ENCODE measurements at regions not wholly inside any gene's neighbourhood (a gene's known extent, or its start where the extent isn't known, plus 50 kb on each side); places are given as distances from the start of the nearest gene placed in this dataset.

DNA sequence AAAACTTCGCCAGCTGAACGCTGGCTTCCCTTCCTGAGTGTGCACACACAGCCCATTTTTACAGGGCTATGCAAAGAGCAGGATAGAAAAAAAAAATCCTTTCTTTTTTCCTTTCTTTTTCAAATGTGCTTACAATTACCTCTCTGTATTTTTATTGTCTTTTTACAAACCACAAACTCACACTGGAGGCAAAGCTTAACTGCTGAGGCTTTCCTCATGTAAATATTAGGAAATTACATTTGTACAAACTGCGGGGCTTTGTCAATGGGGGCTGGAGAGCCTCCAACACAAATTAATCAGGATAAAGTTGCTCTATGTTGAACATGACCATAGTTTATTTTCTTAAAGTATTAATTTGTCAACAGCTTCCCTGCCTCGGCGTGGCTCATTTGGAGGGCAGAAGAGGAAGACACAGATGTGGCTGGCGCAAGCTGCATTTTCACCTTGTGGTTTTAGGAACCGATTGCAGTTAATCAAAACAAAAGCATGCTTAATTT lies 411.7 kb upstream of the MKI67 start:
- CTCF ChIA-PET: no interaction called here
- POLR2A ChIA-PET: no interaction called here

DNA sequence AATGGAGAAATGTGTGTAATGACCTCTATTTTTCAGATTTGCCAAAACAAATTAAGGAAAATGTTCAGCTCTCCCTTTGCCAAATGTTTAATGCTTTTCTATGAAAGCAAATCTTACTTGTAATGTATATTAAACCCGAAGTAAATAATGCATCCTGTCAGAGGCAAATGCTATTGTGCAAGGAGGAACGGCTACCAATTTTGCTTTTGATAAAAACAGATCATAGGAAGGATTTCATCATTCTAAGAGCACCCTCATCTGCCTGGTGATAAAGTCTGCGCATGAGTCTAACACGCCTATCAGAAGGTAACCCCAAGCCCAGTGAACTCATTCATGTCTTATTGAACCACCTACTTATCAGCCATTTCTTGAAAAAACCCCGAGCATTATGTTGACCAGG lies 412.4 kb upstream of the MKI67 start:
- ChIA-PET POLR2A (no interaction called here), CTCF (no interaction called here)

DNA sequence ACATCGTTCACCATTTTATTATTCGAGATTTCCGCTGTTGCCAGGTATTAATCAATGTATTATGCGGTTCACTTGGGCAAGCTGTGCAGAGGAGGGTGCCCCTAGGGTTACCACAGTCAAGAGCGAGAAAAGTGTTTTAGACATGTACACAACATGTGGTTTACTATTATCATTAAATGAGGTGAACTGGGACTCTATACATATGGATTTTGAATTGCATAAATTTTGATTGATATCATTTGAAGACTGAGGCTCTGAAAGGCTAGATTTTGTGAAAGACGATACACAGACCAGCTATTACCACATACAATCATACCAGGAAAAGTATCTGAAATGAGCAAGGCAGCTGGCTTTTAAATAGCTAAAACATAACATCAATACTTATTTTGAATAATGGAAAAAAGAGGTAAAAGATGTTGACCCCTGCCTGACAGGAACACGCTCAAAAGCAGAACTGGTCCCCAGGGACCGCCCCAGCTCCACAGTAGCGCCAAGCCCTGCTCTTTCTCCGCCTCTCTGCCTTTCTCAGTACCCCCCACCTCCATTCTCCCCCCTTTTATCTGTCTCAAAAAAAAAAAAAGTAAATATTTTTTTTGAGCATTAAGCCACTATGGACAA lies 413.4 kb upstream of the MKI67 start:
- CTCF ChIA-PET: no interaction called here
- POLR2A ChIA-PET: no interaction called here

DNA sequence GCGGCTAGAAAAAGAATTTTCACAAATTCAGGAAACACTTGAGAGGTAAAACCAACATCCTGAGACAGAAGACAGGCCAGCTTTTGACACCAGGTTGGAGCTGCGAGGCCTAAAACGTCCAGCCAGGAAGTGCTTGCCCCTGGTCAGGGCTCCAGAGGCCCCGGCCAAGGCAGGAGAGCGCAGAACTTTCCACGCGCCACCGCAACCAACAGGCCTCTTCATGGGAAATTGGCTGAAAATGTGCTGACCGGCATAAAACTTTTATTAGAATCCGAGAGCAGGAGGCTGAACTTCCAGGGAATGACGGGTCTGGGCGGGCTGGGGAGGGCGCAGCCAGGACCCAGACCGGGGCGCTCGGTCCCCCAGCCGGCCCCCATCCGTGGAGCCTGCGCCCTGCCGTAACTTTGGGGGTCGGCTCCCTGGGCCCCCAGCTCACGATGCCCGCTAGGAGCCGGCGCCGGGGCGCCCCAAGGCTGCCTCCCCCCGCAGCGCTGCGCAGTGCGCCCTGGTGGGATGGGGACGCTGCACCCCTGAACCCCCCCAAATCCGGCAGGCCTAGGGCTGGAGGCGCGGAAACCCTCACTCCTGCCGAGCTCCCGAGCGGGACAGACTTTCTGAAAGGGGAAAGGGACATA lies 414.0 kb upstream of the MKI67 start:
- CTCF ChIA-PET: no interaction called here
- POLR2A ChIA-PET: no interaction called here

DNA sequence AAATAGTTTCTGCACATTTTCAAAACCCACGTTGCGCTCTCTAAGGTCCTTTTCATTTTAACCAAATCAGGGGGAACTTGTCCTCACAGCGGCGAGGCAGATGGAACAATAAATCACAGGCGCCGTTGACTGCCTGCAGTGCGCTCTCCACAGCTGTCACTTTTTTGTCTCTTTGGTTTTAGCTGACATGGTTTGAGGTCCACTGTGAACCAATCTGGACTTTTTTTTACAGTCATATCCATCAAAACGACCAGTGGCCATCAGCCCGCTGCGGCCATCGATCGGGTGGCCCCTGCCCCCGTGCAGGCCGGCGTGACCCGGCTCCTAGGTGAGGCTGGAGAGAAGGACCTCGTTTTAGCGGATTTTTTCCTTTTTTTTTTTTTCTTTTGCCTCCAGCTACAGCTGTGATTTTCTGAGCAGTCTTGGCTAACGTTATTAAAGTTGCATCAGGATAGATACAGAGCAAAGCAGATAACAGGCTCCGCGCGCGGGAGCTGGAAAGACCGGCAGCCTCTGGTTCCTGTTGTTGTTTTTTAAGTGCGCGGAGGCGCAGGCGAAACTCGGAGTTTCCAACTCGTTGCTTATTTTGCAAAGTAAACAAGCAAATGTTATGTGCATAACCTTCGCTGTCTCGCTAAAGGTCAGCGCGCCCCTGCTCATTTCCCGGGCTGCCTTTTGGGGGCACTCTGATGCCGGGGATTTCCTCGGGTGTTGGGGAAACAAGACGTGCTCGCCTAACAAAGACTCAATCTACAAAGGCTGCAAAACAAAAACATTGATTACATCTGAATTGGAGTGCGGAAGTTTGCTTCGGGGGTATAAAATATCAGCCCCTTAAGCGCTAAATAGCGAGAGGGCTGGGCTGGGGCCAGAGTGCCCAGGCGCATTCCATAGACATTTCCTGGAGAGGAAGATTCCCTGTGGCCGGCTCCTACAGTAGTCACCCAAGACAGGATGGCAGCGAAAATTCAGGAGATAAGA lies 414.8 kb upstream of the MKI67 start:
- POLR2A ChIA-PET: no interaction called here
- CTCF ChIA-PET: no interaction called here

DNA sequence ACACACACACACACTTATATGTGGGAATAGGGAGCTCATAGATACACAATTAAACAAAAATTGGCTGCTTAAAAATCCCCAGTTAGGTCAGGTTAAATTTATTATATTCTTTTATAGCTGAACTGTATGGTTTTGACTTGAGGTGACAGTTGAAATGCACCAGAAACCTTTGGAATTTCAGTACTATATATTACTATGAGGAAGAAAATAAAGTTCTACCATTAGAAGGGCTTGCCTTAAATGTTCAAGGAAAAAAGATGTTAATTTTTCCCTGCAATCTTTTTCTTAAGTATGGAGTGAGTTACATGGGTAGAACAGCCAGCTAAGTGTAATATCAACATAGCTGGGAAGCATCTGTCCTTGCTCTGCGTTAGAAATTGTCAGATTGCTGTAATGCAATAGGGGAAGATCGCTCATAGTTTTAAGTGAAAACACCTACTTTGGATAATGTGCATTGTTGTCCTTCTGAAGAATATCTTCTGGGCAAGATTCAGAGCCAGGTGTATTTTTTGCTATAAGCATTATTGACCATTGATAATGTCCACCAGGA lies 415.8 kb upstream of the MKI67 start:
- POLR2A ChIA-PET: no interaction called here
- CTCF ChIA-PET: no interaction called here

DNA sequence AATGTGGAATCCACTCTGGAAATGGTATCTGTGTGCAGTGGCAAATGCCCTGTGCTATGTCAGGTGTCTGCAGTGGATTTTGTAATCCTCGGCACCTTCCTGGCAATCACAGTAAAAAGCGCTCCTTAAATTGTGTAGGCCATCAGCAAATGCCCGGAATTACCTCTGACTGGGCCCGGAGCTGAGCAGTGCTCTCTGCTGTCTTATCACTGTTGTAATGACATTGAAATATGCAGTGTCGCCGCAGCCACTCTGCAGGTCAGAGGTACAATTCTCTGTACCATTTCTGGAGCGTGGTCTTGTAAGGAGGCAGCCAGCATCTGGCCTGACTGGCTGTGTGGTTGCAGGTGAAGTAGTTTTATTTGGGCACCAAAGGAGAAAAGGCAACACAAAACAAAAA lies 416.4 kb upstream of the MKI67 start:
- CTCF ChIA-PET: no interaction called here
- POLR2A ChIA-PET: no interaction called here

DNA sequence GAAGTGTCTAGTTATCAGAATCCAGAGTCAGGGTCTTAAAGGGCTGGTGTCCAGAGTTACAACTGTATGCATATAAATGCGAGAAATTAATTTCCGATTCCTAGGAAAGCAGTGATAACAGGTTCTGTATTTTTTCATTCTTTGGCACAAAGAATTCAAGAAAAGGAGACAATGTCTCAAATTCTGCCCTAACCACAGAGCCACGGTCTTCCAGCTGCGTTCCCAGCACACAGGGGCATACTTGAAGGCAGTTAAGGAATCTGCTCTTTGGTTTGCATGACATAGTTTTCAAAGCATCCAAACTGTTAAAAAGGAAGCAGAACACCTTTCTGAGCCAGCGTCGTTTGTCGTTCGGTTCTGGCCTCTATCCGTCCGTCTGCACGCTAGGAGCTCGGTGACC lies 416.9 kb upstream of the MKI67 start:
- POLR2A ChIA-PET: no interaction called here
- CTCF ChIA-PET: no interaction called here

DNA sequence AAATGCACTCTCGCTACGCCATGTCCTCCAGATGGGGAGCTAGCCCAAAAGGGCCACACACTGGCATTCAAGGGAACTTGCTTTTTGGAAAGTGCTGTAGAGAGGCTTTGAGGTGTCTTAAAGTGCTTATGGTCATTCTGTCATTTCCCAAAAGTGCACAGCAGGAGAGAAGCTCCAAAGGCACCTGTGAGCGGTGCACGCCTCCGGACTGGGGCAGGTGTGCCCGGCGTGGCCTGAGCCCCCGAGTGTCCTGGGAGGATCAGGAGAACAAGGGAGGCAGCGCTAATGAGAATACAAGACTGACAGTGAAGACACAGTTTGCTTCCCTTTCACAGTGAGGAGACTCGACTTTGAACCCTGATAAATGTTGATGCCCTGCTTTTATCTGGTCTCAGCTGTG lies 419.0 kb upstream of the MKI67 start:
- CTCF ChIA-PET: no interaction called here
- POLR2A ChIA-PET: no interaction called here

DNA sequence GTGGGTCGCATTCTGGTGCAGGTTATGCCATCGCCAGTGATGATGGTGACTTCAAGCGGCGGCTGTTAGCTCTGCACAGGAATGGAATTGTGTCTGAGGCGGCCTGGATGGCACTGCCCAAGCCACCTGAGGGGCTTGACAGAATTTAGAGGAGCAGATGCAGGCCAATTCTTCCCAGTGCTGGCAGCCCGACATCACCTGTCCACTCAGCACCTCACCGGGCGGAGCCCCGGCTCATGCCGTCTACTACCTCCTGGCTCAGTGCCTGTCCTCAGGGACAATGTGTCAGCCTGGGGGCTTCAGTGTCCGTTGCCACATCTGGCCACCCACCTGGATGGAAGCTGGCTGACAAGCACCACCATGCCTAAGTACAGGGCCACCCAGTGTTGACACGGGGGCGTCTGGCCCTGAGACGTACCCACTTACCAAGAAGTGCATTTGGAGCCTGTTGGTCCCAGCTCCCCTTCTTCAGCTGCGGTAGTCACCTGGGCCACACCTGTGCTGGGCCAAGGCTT lies 420.5 kb upstream of the MKI67 start:
- ChIA-PET POLR2A (no interaction called here), CTCF (no interaction called here)

DNA sequence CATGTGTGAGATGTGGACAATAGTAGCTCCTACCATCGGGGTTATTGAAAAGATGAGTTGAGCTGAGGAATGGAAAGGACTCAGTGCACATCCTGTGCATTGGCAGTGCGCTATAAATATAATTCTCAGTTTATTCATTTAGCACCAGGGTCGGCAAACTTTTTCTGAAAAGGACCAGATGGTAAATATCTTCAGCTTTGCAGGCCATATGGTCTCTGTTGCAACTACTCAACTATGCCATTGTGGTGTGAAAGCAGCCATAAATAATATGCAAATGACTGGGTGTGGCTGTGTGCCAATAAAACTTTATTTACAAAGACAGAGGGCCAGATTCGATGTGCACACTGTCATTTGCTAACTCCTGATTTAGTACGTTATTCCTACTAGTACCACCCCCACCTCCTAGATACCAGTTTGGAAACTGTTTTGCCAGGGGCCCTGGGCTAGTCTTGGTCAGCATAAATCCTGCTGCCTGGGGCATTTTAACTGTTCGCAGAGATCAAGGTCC lies 422.9 kb upstream of the MKI67 start:
- CTCF ChIA-PET: no interaction called here

DNA sequence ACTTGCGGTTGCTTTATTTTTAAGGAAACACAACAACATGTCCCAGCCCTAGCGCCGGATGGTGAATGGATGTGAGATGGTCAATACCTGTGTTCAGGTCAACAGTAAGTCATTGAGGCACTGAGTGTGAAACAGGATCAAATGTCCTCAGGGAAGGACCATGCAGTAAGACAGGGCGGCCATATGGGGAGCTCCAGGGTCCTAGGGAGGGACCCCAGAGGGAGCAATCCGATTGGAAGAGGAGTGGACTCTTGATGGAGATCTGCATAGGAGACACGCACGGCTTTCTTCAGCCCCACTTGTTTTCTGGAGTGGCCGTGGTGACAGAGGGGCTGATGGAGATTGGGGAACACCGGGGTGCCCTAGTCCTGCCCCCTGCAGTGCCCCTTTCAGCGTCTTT lies 423.8 kb upstream of the MKI67 start:
- POLR2A ChIA-PET: no interaction called here
- CTCF ChIA-PET: no interaction called here

More for the DNA sequence above, 422.9 kb upstream of the MKI67 start:
- POLR2A ChIA-PET: no interaction called here

DNA sequence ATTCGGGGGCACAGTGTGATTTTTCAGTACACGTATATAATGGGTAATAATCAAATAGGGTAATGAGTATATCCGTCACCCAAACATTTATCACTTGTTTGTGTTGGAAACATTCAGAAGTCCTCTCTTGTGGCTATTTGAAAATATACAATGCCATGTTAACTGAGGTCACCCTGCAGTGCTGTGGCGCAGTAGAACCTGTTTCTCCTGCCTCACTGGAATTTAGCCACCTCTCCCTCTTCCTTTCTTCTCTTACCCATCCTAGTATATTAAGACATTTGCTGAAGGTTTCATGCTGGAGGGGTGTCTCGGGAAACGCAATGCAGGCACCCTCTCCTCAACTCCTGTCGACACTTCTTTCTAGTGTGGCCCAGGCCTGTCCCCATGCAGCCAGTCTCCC lies 425.3 kb upstream of the MKI67 start:
- CTCF ChIA-PET: no interaction called here
- POLR2A ChIA-PET: no interaction called here

DNA sequence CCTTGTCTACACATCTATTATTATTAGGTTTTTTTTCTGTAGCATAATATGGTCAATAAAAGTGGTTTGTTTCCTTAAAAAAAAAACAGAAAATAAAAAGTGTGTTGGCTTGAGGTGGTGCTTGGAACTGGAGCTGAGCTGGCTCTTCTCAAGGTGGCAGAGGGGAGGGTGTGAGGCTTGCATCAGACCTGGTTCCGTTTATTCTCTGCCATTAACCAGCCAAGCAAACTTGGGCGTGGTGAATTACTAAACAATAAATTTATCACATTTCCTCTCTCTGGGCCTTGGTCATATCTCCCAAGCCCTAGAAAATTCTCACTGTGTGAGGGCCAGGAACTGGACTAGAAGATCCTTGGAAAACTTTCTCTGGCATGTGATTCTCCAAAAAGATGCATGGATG lies 427.5 kb upstream of the MKI67 start:
- ChIA-PET CTCF (no interaction called here), POLR2A (no interaction called here)

DNA sequence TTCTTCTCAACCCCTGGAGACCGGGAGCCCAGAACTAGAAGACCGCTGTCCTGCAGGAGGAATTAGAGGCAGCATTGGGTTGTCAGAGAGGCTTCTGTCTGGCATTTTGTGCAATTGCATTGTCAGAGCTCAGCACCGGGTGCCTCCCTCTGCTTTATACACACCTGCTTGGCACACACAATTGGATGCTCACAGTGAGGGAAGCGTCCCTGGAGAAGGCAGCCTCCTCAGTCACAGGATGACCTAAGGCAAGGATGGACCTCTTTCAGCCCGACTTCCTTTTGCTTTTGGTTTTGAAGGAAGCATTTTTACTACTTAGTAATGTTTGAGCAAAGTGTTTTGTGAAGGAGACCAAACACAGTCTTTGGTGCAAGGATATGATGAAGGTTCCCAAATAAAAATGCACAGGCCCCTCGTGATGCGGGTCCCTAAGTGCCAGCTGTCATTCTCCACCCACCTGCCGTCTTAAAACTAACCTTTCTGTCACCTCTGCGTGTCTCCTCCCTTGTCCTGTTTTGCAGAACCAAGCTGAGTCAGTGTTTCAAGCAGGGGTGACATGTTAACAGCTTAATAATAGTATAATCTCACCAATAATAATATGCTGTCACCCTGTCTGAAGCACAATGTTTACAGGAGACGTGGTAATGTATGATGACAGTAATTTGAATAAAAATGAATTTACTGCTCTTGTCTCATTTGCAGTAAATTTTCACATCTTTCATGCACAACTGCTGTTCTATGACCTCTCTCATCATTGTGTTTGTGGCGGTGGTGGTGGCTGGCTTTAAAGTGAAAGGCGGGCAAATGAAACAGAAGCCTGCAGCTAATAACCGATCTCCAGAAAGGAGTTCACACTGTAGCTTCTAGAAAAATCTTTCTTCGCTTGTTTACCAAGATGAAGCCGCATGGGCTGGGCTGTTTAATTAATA lies 430.2 kb upstream of the MKI67 start:
- POLR2A ChIA-PET: no interaction called here
- CTCF ChIA-PET: no interaction called here

DNA sequence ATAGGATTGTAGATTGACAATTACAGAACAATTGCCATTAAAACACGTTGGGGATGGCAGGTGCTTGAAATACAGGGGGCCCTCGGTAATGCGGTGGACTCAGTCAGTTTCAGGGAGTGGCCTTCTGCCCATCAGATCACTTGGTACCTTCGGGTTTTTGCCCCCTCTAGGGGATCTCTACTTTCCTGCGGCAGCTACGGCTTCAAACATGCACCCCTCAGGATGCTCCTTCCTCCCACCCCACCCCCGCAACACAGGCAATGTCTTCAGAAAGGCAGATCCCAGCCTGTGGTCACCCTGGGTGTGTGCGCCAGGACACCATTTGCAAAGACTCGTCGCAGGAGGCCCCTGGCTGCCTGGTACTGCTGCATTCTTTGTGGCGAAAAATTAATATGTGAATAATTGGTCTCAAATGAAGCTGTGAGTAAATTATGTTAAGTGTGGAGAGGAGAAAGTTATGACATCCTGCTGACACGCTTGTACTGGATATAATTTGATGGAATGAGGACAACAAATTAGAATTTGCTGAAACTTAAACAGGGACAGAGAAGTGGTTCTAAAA lies 431.0 kb upstream of the MKI67 start:
- ChIA-PET CTCF (no interaction called here), POLR2A (no interaction called here)

DNA sequence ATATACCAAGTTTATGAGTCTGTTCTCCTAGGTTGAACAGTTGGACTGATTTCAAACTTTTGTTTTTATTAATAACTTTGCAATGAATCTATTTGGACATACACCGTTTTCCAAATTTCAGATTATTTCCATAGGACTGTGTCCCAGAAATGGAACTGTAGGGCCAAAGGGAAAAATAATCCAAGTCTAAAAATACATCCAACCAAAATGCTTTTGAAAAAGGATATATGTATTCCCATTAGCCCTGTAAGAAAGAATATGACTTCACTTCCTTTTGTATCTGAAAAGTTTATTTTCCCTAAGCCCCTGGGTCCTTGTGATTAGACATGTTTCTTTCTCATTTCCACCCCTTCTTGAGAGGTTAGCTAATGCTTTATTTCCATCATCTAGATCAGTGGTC lies 434.2 kb upstream of the MKI67 start:
- ChIA-PET POLR2A (no interaction called here), CTCF (no interaction called here)

DNA sequence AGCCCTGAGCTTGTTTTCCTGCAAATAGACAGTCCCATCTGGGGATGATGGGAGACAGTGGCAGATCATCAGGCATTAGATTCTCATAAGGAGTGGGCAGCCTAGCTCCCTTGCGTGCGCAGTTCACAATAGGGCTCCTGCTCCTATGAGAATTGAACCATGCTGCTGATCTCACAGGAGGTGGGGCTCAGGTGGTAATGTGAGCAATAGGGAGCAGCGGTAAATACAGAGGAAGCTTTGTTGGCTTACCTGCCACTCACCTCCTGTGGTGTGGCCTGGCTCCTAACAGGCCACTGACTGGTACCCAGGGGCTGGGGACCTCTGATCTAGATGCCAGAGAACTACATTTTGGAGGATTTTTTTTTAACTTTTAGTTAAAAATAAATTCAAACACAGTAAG lies 434.8 kb upstream of the MKI67 start:
- POLR2A ChIA-PET: no interaction called here
- CTCF ChIA-PET: no interaction called here

DNA sequence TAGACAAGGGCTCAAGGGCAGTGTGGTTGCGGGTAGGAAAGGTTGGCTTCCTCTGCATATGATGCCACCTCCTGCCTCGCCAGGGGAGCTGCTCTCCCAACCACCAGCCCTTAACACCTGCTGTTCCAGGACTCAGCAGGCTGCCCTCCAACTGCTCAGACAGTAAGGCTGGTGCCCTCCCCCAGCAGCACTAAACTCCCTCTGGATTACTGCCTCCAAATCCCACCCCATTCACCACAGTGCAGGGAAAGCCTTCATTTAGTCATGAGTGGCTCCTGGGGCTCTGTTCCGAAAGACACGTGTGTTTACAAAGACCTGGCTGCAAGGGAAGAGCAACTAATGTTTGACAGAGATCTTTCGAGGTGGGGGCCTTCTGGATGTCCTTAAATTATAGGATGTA lies 437.2 kb upstream of the MKI67 start:
- ChIA-PET POLR2A (no interaction called here), CTCF (no interaction called here)

Data from activated CD8-positive, alpha-beta memory T cell treated with anti-CD3 and anti-CD28 coated beads for 36 hours (primary cell).